ENCODE measurements at regions not wholly inside any gene's neighbourhood (a gene's known extent, or its start where the extent isn't known, plus 50 kb on each side); places are given as distances from the start of the nearest gene placed in this dataset.

- TF ChIP-seq CTCF (IDR thresholded peaks at IDR 0.05; ENCODE audit: insufficient read depth, low read length) (no peak), SPI1 (IDR thresholded peaks at IDR 0.05; ENCODE audit: borderline replicate concordance, low read depth) (no peak), POLR2AphosphoS5 (IDR thresholded peaks at IDR 0.05; ENCODE audit: low read depth) (no peak), GABPA (IDR thresholded peaks at IDR 0.05; ENCODE audit: low read depth) (no peak)
- TF ChIP-seq, protein P1, sequence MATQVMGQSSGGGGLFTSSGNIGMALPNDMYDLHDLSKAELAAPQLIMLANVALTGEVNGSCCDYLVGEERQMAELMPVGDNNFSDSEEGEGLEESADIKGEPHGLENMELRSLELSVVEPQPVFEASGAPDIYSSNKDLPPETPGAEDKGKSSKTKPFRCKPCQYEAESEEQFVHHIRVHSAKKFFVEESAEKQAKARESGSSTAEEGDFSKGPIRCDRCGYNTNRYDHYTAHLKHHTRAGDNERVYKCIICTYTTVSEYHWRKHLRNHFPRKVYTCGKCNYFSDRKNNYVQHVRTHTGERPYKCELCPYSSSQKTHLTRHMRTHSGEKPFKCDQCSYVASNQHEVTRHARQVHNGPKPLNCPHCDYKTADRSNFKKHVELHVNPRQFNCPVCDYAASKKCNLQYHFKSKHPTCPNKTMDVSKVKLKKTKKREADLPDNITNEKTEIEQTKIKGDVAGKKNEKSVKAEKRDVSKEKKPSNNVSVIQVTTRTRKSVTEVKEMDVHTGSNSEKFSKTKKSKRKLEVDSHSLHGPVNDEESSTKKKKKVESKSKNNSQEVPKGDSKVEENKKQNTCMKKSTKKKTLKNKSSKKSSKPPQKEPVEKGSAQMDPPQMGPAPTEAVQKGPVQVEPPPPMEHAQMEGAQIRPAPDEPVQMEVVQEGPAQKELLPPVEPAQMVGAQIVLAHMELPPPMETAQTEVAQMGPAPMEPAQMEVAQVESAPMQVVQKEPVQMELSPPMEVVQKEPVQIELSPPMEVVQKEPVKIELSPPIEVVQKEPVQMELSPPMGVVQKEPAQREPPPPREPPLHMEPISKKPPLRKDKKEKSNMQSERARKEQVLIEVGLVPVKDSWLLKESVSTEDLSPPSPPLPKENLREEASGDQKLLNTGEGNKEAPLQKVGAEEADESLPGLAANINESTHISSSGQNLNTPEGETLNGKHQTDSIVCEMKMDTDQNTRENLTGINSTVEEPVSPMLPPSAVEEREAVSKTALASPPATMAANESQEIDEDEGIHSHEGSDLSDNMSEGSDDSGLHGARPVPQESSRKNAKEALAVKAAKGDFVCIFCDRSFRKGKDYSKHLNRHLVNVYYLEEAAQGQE (IDR thresholded peaks at IDR 0.05; ENCODE audit: insufficient replicate concordance, low read depth): no peak
These were observed 140.7 kb upstream of the ANKRD1 start for GRCh38 chr10:91061608-91062007.

All from HL-60 (cell line).